ENCODE measurements at regions not wholly inside any gene's neighbourhood (a gene's known extent, or its start where the extent isn't known, plus 50 kb on each side); places are given as distances from the start of the nearest gene placed in this dataset.

DNA sequence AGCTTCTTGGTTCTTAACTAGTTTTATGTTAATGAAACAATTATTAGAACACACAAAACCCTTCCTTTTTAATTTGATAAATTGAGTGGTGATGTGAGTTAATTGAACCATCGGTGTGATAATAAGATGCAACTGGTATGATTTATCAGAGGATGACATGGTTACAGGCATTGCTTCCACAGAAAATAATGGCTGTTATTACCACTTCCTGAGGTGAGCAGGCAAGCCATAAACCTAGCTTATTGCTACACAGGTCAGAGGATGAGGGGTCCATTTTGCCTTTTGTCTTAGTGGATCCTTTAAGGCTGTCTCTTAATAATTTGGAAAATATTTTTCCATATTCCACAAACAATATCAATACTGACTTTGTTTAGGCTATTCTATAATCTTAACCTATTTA, 226.6 kb upstream of the EDNRB start:
- no peak for TF ChIP-seq EZH2 (IDR thresholded peaks at IDR 0.05; ENCODE audit: borderline replicate concordance)
- TF ChIP-seq, protein P1, sequence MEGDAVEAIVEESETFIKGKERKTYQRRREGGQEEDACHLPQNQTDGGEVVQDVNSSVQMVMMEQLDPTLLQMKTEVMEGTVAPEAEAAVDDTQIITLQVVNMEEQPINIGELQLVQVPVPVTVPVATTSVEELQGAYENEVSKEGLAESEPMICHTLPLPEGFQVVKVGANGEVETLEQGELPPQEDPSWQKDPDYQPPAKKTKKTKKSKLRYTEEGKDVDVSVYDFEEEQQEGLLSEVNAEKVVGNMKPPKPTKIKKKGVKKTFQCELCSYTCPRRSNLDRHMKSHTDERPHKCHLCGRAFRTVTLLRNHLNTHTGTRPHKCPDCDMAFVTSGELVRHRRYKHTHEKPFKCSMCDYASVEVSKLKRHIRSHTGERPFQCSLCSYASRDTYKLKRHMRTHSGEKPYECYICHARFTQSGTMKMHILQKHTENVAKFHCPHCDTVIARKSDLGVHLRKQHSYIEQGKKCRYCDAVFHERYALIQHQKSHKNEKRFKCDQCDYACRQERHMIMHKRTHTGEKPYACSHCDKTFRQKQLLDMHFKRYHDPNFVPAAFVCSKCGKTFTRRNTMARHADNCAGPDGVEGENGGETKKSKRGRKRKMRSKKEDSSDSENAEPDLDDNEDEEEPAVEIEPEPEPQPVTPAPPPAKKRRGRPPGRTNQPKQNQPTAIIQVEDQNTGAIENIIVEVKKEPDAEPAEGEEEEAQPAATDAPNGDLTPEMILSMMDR (IDR thresholded peaks at IDR 0.05; ENCODE audit: poor library complexity) = no peak

Measured in hepatocyte (in vitro differentiated cells).